ENCODE measurements at regions not wholly inside any gene's neighbourhood (a gene's known extent, or its start where the extent isn't known, plus 50 kb on each side); places are given as distances from the start of the nearest gene placed in this dataset.

GRCh38 chr6:84528201-84528600, 236.2 kb downstream of the TBX18 start:
- no peak for TF ChIP-seq CTCF (conservative IDR thresholded peaks at IDR 0.05 in 1 of 2, IDR thresholded peaks at IDR 0.05 in 1 of 2; ENCODE audit: extremely low read depth in 1 of 2, insufficient read depth in 1 of 2, low read depth in 1 of 2, low read length in 2 of 2)
- no peak for TF ChIP-seq EZH2 (IDR thresholded peaks at IDR 0.05; ENCODE audit: borderline replicate concordance, low read length)

Data from mammary epithelial cell (primary cell).